GM19395 (cell line): ENCODE measurements at regions not wholly inside any gene's neighbourhood (a gene's known extent, or its start where the extent isn't known, plus 50 kb on each side); places are given as distances from the start of the nearest gene placed in this dataset.

ENCODE experiments used
- ATAC-seq: cut with Tn5 transposase; IDR thresholded peaks from one replicate; pipeline ENCODE4 v1.9.1; 2021; ENCODE audit warnings: mild to moderate bottlenecking, moderate library complexity; ENCODE audit not compliant: unreplicated experiment

- no peak for ATAC-seq
Observed at GRCh38 chr20:10770753-10771152, 97.0 kb upstream of the JAG1 start.

- ATAC-seq = no peak
Observed at GRCh38 chr20:10771435-10772140, 97.8 kb upstream of the JAG1 start.

GRCh38 chr20:10774357-10774943 lies 100.7 kb upstream of the JAG1 start:
- no peak for ATAC-seq

- ATAC-seq = no peak
Observed at GRCh38 chr20:10777710-10778109, 103.9 kb upstream of the JAG1 start.

GRCh38 chr20:10779911-10780310 lies 106.1 kb upstream of the JAG1 start:
- no peak for ATAC-seq

- ATAC-seq = no peak
Observed at GRCh38 chr20:10780901-10781300, 107.1 kb upstream of the JAG1 start.

GRCh38 chr20:10781526-10781925 lies 107.7 kb upstream of the JAG1 start:
- ATAC-seq = peak; percentile 55

GRCh38 chr20:10783707-10784553 lies 110.1 kb upstream of the JAG1 start:
- no peak for ATAC-seq

- no peak for ATAC-seq
Observed at GRCh38 chr20:10784554-10785183, 110.9 kb upstream of the JAG1 start.

GRCh38 chr20:10786678-10787077 lies 112.9 kb upstream of the JAG1 start:
- ATAC-seq = no peak

- no peak for ATAC-seq
Observed at GRCh38 chr20:10788055-10788454, 114.3 kb upstream of the JAG1 start.

- ATAC-seq = no peak
Observed at GRCh38 chr20:10788877-10789276, 115.1 kb upstream of the JAG1 start.

- no peak for ATAC-seq
Observed at GRCh38 chr20:10789386-10789785, 115.6 kb upstream of the JAG1 start.

GRCh38 chr20:10790013-10790412 lies 116.2 kb upstream of the JAG1 start:
- ATAC-seq = no peak

GRCh38 chr20:10792291-10792690 lies 118.5 kb upstream of the JAG1 start:
- no peak for ATAC-seq

GRCh38 chr20:10793766-10794165 lies 120.0 kb upstream of the JAG1 start:
- ATAC-seq = no peak

GRCh38 chr20:10794765-10795164 lies 121.0 kb upstream of the JAG1 start:
- no peak for ATAC-seq

- no peak for ATAC-seq
Observed at GRCh38 chr20:10795286-10796026, 121.7 kb upstream of the JAG1 start.

GRCh38 chr20:10798811-10799210 lies 125.0 kb upstream of the JAG1 start:
- no peak for ATAC-seq

- no peak for ATAC-seq
Observed at GRCh38 chr20:10799735-10800134, 125.9 kb upstream of the JAG1 start.

- ATAC-seq = no peak
Observed at GRCh38 chr20:10800288-10800687, 126.5 kb upstream of the JAG1 start.
